LNCaP clone FGC (cell line): ENCODE measurements at regions not wholly inside any gene's neighbourhood (a gene's known extent, or its start where the extent isn't known, plus 50 kb on each side); places are given as distances from the start of the nearest gene placed in this dataset.

ENCODE experiments used
- DNase-seq: peaks from one replicate; pipeline ENCODE4 v3.0.0-alpha.2; 2011; ENCODE audit warnings: low read depth
- H3K4me3 ChIP-seq: 2 replicates; pipeline ENCODE4 v1.5.1; 2011; ENCODE audit warnings: mild to moderate bottlenecking, low read depth, low read length, control low read depth
- CTCF ChIP-seq: IDR thresholded peaks from 2 replicates; pipeline ENCODE4 v1.5.1; 2012; ENCODE audit warnings: mild to moderate bottlenecking; ENCODE audit not compliant: control insufficient read depth, insufficient read depth; ENCODE audit errors: extremely low read depth

GRCh38 chr1:200354243-200354642, 55.6 kb downstream of the ZNF281 start:
- no peak for TF ChIP-seq CTCF
- no peak for DNase-seq
- no peak overlapping the region for H3K4me3 ChIP-seq

- no peak overlapping the region for H3K4me3 ChIP-seq
- no peak for TF ChIP-seq CTCF
Measured at GRCh38 chr1:200353232-200353631, 56.6 kb downstream of the ZNF281 start.

GRCh38 chr1:200351826-200352549, 57.8 kb downstream of the ZNF281 start:
- no peak for TF ChIP-seq CTCF
- no peak for DNase-seq
- no peak overlapping the region for H3K4me3 ChIP-seq

More at GRCh38 chr1:200353232-200353631, 56.6 kb downstream of the ZNF281 start:
- no peak for DNase-seq

- H3K4me3 ChIP-seq: no peak overlapping the region
- no peak for TF ChIP-seq CTCF
- no peak for DNase-seq
Measured at GRCh38 chr1:200351425-200351824, 58.4 kb downstream of the ZNF281 start.

- no peak overlapping the region for H3K4me3 ChIP-seq
- no peak for DNase-seq
- TF ChIP-seq CTCF: no peak
Measured at GRCh38 chr1:200346700-200347099, 63.1 kb downstream of the ZNF281 start.

GRCh38 chr1:200345520-200345919, 64.3 kb downstream of the ZNF281 start:
- no peak overlapping the region for H3K4me3 ChIP-seq
- no peak for DNase-seq
- no peak for TF ChIP-seq CTCF

GRCh38 chr1:200343874-200344273, 66.0 kb downstream of the ZNF281 start:
- no peak for DNase-seq
- no peak overlapping the region for H3K4me3 ChIP-seq
- TF ChIP-seq CTCF: no peak
